ENCODE measurements at regions not wholly inside any gene's neighbourhood (a gene's known extent, or its start where the extent isn't known, plus 50 kb on each side); places are given as distances from the start of the nearest gene placed in this dataset.

- H3K27ac Mint-ChIP-seq, result no peak overlapping the region
- no peak overlapping the region for H3K4me3 Mint-ChIP-seq
- DNase-seq (ENCODE audit: extremely low spot score, unreplicated experiment), result no peak
- TF ChIP-seq CTCF (conservative IDR thresholded peaks at IDR 0.05), result no peak
- peaks cover 18% of the 10 kb centered on the region for H3K4me1 Mint-ChIP-seq (ENCODE audit: unreplicated experiment)
- H3K9me3 Mint-ChIP-seq, result no peaks in the 10 kb centered on the region
- H3K27me3 Mint-ChIP-seq, result no peaks in the 10 kb centered on the region
- H3K36me3 Mint-ChIP-seq, result no peaks in the 10 kb centered on the region
Measured at GRCh38 chr12:91773749-91774429, 371.8 kb downstream of the BTG1 start.

GRCh38 chr12:91772411-91772810, 373.2 kb downstream of the BTG1 start:
- Mint-ChIP-seq H3K36me3 (no peaks in the 10 kb centered on the region), H3K27me3 (no peaks in the 10 kb centered on the region), H3K9me3 (no peaks in the 10 kb centered on the region), H3K27ac (no peak overlapping the region), H3K4me3 (no peak overlapping the region), H3K4me1 (ENCODE audit: unreplicated experiment) (peaks cover 8% of the 10 kb centered on the region)
- DNase-seq (ENCODE audit: extremely low spot score, unreplicated experiment), result no peak
- no peak for TF ChIP-seq CTCF (conservative IDR thresholded peaks at IDR 0.05)

GRCh38 chr12:91769736-91770135, 375.9 kb downstream of the BTG1 start:
- H3K36me3 Mint-ChIP-seq, result no peaks in the 10 kb centered on the region
- H3K4me3 Mint-ChIP-seq, result no peak overlapping the region
- H3K9me3 Mint-ChIP-seq, result no peaks in the 10 kb centered on the region
- TF ChIP-seq CTCF (conservative IDR thresholded peaks at IDR 0.05), result no peak
- peaks cover 8% of the 10 kb centered on the region for H3K4me1 Mint-ChIP-seq (ENCODE audit: unreplicated experiment)
- no peak overlapping the region for H3K27ac Mint-ChIP-seq
- no peak for DNase-seq (ENCODE audit: extremely low spot score, unreplicated experiment)
- H3K27me3 Mint-ChIP-seq, result no peaks in the 10 kb centered on the region

DNA sequence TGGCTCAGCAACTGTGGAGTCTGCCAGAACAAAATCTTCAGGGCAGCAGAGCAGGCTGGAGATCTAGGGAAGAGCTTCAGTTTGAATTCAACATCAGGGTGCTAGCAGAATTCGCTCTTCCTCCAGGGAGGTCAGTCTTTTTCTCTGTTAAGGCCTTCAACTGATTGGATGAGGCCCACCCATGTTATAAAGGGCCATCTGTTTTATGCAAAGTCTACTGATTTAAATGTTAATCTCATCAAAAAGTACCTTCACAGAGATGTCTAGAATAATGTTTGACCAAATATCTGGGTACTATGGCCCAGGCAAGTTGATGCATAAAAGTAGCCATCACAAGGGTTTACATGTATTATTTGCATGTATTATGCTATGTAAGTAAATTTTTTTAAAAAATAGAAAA, 378.4 kb downstream of the BTG1 start:
- Mint-ChIP-seq H3K27me3 (no peaks in the 10 kb centered on the region), H3K27ac (no peak overlapping the region), H3K36me3 (no peaks in the 10 kb centered on the region), H3K9me3 (no peaks in the 10 kb centered on the region), H3K4me3 (no peak overlapping the region), H3K4me1 (ENCODE audit: unreplicated experiment) (peaks cover 8% of the 10 kb centered on the region)
- no peak for TF ChIP-seq CTCF (conservative IDR thresholded peaks at IDR 0.05)
- DNase-seq (ENCODE audit: extremely low spot score, unreplicated experiment), result no peak

DNA sequence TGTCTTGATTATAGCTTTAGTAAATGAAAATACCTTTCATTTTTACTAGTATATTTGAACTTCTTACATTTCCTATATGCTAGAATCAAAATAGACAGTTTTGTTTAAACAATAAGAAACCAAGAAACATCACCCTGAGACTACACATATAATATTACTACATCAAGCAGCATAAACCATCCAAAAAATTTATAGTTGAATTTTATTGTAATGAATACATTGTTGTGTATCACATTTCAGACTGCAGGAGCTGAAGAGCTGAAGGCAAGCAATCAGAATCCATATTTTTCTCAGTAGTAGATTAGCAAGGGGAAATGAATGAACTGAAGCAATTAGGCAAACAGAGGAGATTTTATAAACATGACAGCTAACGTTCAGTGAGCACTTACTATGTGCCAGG, 379.2 kb downstream of the BTG1 start:
- no peak for DNase-seq (ENCODE audit: extremely low spot score, unreplicated experiment)
- no peaks in the 10 kb centered on the region for H3K27me3 Mint-ChIP-seq
- no peak overlapping the region for H3K4me3 Mint-ChIP-seq
- H3K36me3 Mint-ChIP-seq, result no peaks in the 10 kb centered on the region
- H3K27ac Mint-ChIP-seq, result no peak overlapping the region
- no peaks in the 10 kb centered on the region for H3K9me3 Mint-ChIP-seq
- no peak for TF ChIP-seq CTCF (conservative IDR thresholded peaks at IDR 0.05)
- H3K4me1 Mint-ChIP-seq (ENCODE audit: unreplicated experiment), result peaks cover 8% of the 10 kb centered on the region
